GM11168 (cell line): ENCODE measurements at regions not wholly inside any gene's neighbourhood (a gene's known extent, or its start where the extent isn't known, plus 50 kb on each side); places are given as distances from the start of the nearest gene placed in this dataset.

Source experiments
- in situ Hi-C: fragments of 300-500 bp; cut with MboI; formaldehyde crosslinking; loops from one replicate; pipeline ENCODE4 v1.12.0; 2022; ENCODE audit warnings: low sequenced_read_pairs; ENCODE audit not compliant: unreplicated experiment

- in situ Hi-C loops, result no loop called here
These were observed 151.1 kb upstream of the MKI67 start for GRCh38 chr10:128277267-128277840.

- in situ Hi-C loops, result no loop called here
These were observed 152.1 kb upstream of the MKI67 start for GRCh38 chr10:128278362-128278761.

GRCh38 chr10:128280271-128280670 lies 154.0 kb upstream of the MKI67 start:
- in situ Hi-C loops, result no loop called here

- in situ Hi-C loops, result no loop called here
These were observed 155.1 kb upstream of the MKI67 start for GRCh38 chr10:128281343-128281742.

- in situ Hi-C loops, result no loop called here
These were observed 155.6 kb upstream of the MKI67 start for GRCh38 chr10:128281861-128282260.

- in situ Hi-C loops, result no loop called here
These were observed 160.0 kb upstream of the MKI67 start for GRCh38 chr10:128286141-128286761.

- in situ Hi-C loops, result no loop called here
These were observed 160.7 kb upstream of the MKI67 start for GRCh38 chr10:128286762-128287500.

- in situ Hi-C loops, result no loop called here
These were observed 161.7 kb upstream of the MKI67 start for GRCh38 chr10:128287921-128288320.

GRCh38 chr10:128289621-128290020 lies 163.4 kb upstream of the MKI67 start:
- in situ Hi-C loops, result no loop called here

- in situ Hi-C loops, result no loop called here
These were observed 168.8 kb upstream of the MKI67 start for GRCh38 chr10:128295003-128295402.

- in situ Hi-C loops, result no loop called here
These were observed 170.2 kb upstream of the MKI67 start for GRCh38 chr10:128296253-128297007.

GRCh38 chr10:128297709-128298378 lies 171.6 kb upstream of the MKI67 start:
- in situ Hi-C loops, result no loop called here

- in situ Hi-C loops, result no loop called here
These were observed 172.4 kb upstream of the MKI67 start for GRCh38 chr10:128298587-128298986.

GRCh38 chr10:128300290-128300824 lies 174.1 kb upstream of the MKI67 start:
- in situ Hi-C loops, result no loop called here

GRCh38 chr10:128301051-128301450 lies 174.8 kb upstream of the MKI67 start:
- in situ Hi-C loops, result no loop called here

- in situ Hi-C loops, result no loop called here
These were observed 176.6 kb upstream of the MKI67 start for GRCh38 chr10:128302808-128303207.

GRCh38 chr10:128304271-128304670 lies 178.0 kb upstream of the MKI67 start:
- in situ Hi-C loops, result no loop called here

- in situ Hi-C loops, result no loop called here
These were observed 179.6 kb upstream of the MKI67 start for GRCh38 chr10:128305601-128306345.

- in situ Hi-C loops, result no loop called here
These were observed 180.3 kb upstream of the MKI67 start for GRCh38 chr10:128306535-128306934.
